CD4-positive, alpha-beta T cell (primary cell): ENCODE measurements at regions not wholly inside any gene's neighbourhood (a gene's known extent, or its start where the extent isn't known, plus 50 kb on each side); places are given as distances from the start of the nearest gene placed in this dataset.

Experiments used
- ATAC-seq: fragments of 200-7000 bp; cut with Tn5 transposase; one replicate; pipeline ENCODE4 v1.10.0; 2022; ENCODE audit warnings: mild to moderate bottlenecking; ENCODE audit not compliant: poor library complexity
- CTCF ChIA-PET: fragments of 350-600 bp; sonication (Branson Sonifier 250); formaldehyde crosslinking; loops from one replicate; lab custom pipeline; 2021; ENCODE audit warnings: antibody characterized with exemption, inconsistent platforms; lab: Charles Lee
- POLR2A ChIA-PET: fragments of 350-600 bp; sonication (Branson Sonifier 250); formaldehyde crosslinking; loops from one replicate; lab custom pipeline; 2021; ENCODE audit warnings: antibody characterized with exemption, inconsistent platforms; lab: Charles Lee
- DNase-seq, 14 experiments: peaks; one replicate each; pipeline ENCODE4 v3.0.0-alpha.2; 2013 to 2020; ENCODE audit warnings: mixed read lengths in 2 of 14
- H3K27ac ChIP-seq, 2 donors: one replicate each; pipeline versions ENCODE4 v1.5.1 to v1.7.0; 2013; ENCODE audit warnings: low read length in 2 of 2, low read depth in 1 of 2, mild to moderate bottlenecking in 1 of 2
- H3K27me3 ChIP-seq, 2 experiments: 1 replicate in 1 of 2; 2 replicates in 1 of 2; pipeline versions ENCODE4 v1.6.1 to v1.7.0; 2013; ENCODE audit warnings: low read length in 2 of 2, control low read depth in 1 of 2, mild to moderate bottlenecking in 1 of 2, moderate library complexity in 1 of 2; ENCODE audit not compliant: insufficient read depth in 2 of 2, control insufficient read depth in 1 of 2
- H3K36me3 ChIP-seq: one replicate; pipeline ENCODE4 v1.6.1; 2013; ENCODE audit warnings: low read length, control low read depth; ENCODE audit not compliant: insufficient read depth
- H3K4me1 ChIP-seq: one replicate; pipeline ENCODE4 v1.6.1; 2013; ENCODE audit warnings: low read length, control low read depth; ENCODE audit not compliant: insufficient read depth
- H3K4me3 ChIP-seq: one replicate; pipeline ENCODE4 v1.5.1; 2013; ENCODE audit warnings: mild to moderate bottlenecking, low read length, moderate library complexity
- H3K9me3 ChIP-seq, 2 experiments: 1 replicate in 1 of 2; 2 replicates in 1 of 2; pipeline versions ENCODE4 v1.6.1 to v1.7.0; 2013; ENCODE audit warnings: low read length in 2 of 2, mild to moderate bottlenecking in 2 of 2, control low read depth in 1 of 2, moderate library complexity in 1 of 2; ENCODE audit not compliant: control insufficient read depth in 1 of 2, insufficient read depth in 1 of 2
- H3K27ac Mint-ChIP-seq: one replicate; pipeline ENCODE4 v1.8.0; 2020; ENCODE audit warnings: mixed read lengths
- H3K27me3 Mint-ChIP-seq: one replicate; pipeline ENCODE4 v1.8.0; 2021; ENCODE audit warnings: mixed read lengths
- H3K36me3 Mint-ChIP-seq: one replicate; pipeline ENCODE4 v1.8.0; 2021; ENCODE audit warnings: low read depth, mixed read lengths
- H3K4me1 Mint-ChIP-seq: one replicate; pipeline ENCODE4 v1.8.0; 2021; ENCODE audit warnings: low read depth, mixed read lengths
- H3K4me3 Mint-ChIP-seq: one replicate; pipeline ENCODE4 v1.8.0; 2020; ENCODE audit warnings: mild to moderate bottlenecking, mixed read lengths
- H3K9me3 Mint-ChIP-seq: one replicate; pipeline ENCODE4 v1.8.0; 2020; ENCODE audit warnings: mixed read lengths
- intact Hi-C, 2 experiments: fragments of 100-400 bp; cut with DNase I in 1 of 2; cut with micrococcal nuclease in 1 of 2; formaldehyde crosslinking; loops; one replicate each; pipeline versions ENCODE4 v1.15.1 to v1.9.0; 2023 to 2025; cut with DNase I, micrococcal nuclease
- TF ChIP-seq, protein P1 (sequence below): fragments of 200-600 bp; IDR thresholded peaks from one replicate; pipeline ENCODE4 v1.8.0; 2022; ENCODE audit warnings: antibody characterized with exemption, mild to moderate bottlenecking

GRCh38 chr6:9057937-9058336 lies 622.6 kb upstream of the SLC35B3 start:
- Histone ChIP-seq H3K27me3 (no peaks in the 10 kb centered on the region), H3K4me3 (no peak overlapping the region), H3K36me3 (no peaks in the 10 kb centered on the region), H3K27ac (no peak overlapping the region), H3K4me1 (no peaks in the 10 kb centered on the region), H3K9me3 (no peaks in the 10 kb centered on the region)
- no peak overlapping the region for H3K27ac Mint-ChIP-seq
- intact Hi-C loops: no loop called here
- H3K4me1 Mint-ChIP-seq: no peaks in the 10 kb centered on the region
- ATAC-seq (no peak), DNase-seq (no peak)
- TF ChIP-seq, protein P1, sequence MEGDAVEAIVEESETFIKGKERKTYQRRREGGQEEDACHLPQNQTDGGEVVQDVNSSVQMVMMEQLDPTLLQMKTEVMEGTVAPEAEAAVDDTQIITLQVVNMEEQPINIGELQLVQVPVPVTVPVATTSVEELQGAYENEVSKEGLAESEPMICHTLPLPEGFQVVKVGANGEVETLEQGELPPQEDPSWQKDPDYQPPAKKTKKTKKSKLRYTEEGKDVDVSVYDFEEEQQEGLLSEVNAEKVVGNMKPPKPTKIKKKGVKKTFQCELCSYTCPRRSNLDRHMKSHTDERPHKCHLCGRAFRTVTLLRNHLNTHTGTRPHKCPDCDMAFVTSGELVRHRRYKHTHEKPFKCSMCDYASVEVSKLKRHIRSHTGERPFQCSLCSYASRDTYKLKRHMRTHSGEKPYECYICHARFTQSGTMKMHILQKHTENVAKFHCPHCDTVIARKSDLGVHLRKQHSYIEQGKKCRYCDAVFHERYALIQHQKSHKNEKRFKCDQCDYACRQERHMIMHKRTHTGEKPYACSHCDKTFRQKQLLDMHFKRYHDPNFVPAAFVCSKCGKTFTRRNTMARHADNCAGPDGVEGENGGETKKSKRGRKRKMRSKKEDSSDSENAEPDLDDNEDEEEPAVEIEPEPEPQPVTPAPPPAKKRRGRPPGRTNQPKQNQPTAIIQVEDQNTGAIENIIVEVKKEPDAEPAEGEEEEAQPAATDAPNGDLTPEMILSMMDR: no peak
- no peaks in the 10 kb centered on the region for H3K9me3 Mint-ChIP-seq
- peaks cover 7% of the 10 kb centered on the region for H3K27me3 Mint-ChIP-seq
- ChIA-PET POLR2A (interaction anchor here (1.4 kb wide), 1 partner anchor 27 kb away, joined by 3 read pairs; no protein-coding TSS in a partner anchor), CTCF (no interaction called here)
- H3K4me3 Mint-ChIP-seq: no peak overlapping the region
- H3K36me3 Mint-ChIP-seq: no peaks in the 10 kb centered on the region

GRCh38 chr6:9056556-9056955 lies 621.2 kb upstream of the SLC35B3 start:
- CTCF ChIA-PET: no interaction called here
- H3K27ac Mint-ChIP-seq: no peak overlapping the region
- intact Hi-C loops: no loop called here
- H3K4me3 Mint-ChIP-seq: no peak overlapping the region
- H3K36me3 Mint-ChIP-seq: no peaks in the 10 kb centered on the region
- Histone ChIP-seq H3K4me1 (no peaks in the 10 kb centered on the region), H3K36me3 (no peaks in the 10 kb centered on the region), H3K9me3 (no peaks in the 10 kb centered on the region), H3K27ac (no peak overlapping the region), H3K27me3 (no peaks in the 10 kb centered on the region), H3K4me3 (no peak overlapping the region)
- H3K4me1 Mint-ChIP-seq: no peaks in the 10 kb centered on the region
- TF ChIP-seq, protein P1: no peak
- POLR2A ChIA-PET: no interaction called here
- DNase-seq: no peak
- no peaks in the 10 kb centered on the region for H3K27me3 Mint-ChIP-seq
- H3K9me3 Mint-ChIP-seq: no peaks in the 10 kb centered on the region
- no peak for ATAC-seq

DNA sequence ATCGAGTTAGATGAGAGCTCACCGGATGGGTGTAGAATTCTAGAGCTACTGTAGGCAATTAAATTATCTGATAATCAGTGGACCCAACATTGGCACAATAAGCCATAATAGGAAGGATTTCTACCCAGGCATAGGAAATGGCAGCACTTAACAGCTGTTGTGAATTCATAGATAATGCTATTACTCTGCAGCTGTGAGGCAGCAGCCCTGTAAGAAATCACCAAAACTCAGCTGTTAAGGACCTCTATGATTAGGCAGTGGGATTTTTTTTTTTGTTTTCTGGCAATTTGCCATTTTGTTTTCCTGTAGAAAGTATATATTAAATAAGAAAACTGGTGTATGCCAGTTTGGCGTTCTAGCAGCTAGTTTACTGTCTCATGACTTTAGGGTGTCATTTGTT lies 609.1 kb upstream of the SLC35B3 start:
- H3K27ac Mint-ChIP-seq: no peak overlapping the region
- H3K4me1 Mint-ChIP-seq: no peaks in the 10 kb centered on the region
- H3K36me3 ChIP-seq: no peaks in the 10 kb centered on the region
- no peak overlapping the region for H3K27ac ChIP-seq
- H3K4me1 ChIP-seq: no peaks in the 10 kb centered on the region
- ATAC-seq: no peak
- H3K27me3 ChIP-seq: no peaks in the 10 kb centered on the region
- TF ChIP-seq, protein P1: no peak
- H3K27me3 Mint-ChIP-seq: no peaks in the 10 kb centered on the region
- H3K9me3 Mint-ChIP-seq: no peaks in the 10 kb centered on the region
- no peak overlapping the region for H3K4me3 ChIP-seq
- H3K9me3 ChIP-seq: peaks cover 3 to 15% of the 10 kb centered on the region in 2 experiments
- no peaks in the 10 kb centered on the region for H3K36me3 Mint-ChIP-seq
- DNase-seq: no peak
- intact Hi-C loops: no loop called here
- POLR2A ChIA-PET: no interaction called here
- H3K4me3 Mint-ChIP-seq: no peak overlapping the region
- CTCF ChIA-PET: no interaction called here
